Uterus (tissue), 3 donors: ENCODE measurements at regions not wholly inside any gene's neighbourhood (a gene's known extent, or its start where the extent isn't known, plus 50 kb on each side); places are given as distances from the start of the nearest gene placed in this dataset.

ENCODE experiments used
- DNase-seq, 2 donors: peaks; one replicate each; pipeline ENCODE4 v3.0.0-alpha.2; 2019 to 2020
- H3K27ac ChIP-seq, 2 donors: fragments of 200-600 bp; sonication (generic); 1 replicate in 1 of 2; 2 replicates in 1 of 2; pipeline ENCODE4 v1.5.1; 2016 to 2018
- H3K27me3 ChIP-seq, 2 donors: fragments of 200-600 bp; sonication (generic); one replicate each; pipeline ENCODE4 v1.5.1; 2018 to 2019; ENCODE audit warnings: control low read depth in 1 of 2
- H3K36me3 ChIP-seq, 2 donors: fragments of 200-600 bp; sonication (generic); one replicate each; pipeline ENCODE4 v1.5.1; 2019; ENCODE audit warnings: control low read depth in 1 of 2
- H3K4me1 ChIP-seq, 2 donors: fragments of 200-600 bp; sonication (generic); one replicate each; pipeline ENCODE4 v1.5.1; 2018 to 2019; ENCODE audit warnings: control low read depth in 1 of 2
- H3K4me3 ChIP-seq, 2 donors: fragments of 200-600 bp; sonication (generic); 1 replicate in 1 of 2; 2 replicates in 1 of 2; pipeline ENCODE4 v1.5.1; 2018 to 2019; ENCODE audit warnings: mild to moderate bottlenecking in 1 of 2
- H3K9me3 ChIP-seq, 2 donors: fragments of 200-600 bp; sonication (generic); one replicate each; pipeline ENCODE4 v1.5.1; 2019; ENCODE audit warnings: control low read depth in 1 of 2
- POLR2A ChIP-seq, 2 donors: fragments of 450-650 bp; IDR thresholded peaks; one replicate each; pipeline ENCODE4 v1.6.1; 2016; ENCODE audit warnings: antibody characterized with exemption in 2 of 2, mild to moderate bottlenecking in 1 of 2, moderate library complexity in 1 of 2
- intact Hi-C: fragments of 100-400 bp; cut with DNase I; formaldehyde crosslinking; loops from one replicate; pipeline ENCODE4 v1.15.1; 2023; ENCODE audit warnings: low total_unique reads
- TF ChIP-seq, protein P1 (sequence below), 4 experiments: fragments of 200-600 bp in 2 of 4; fragments of 450-650 bp in 2 of 4; sonication (generic) in 2 of 4; IDR thresholded peaks; one replicate each; pipeline ENCODE4 v1.5.1; 2016 to 2019; ENCODE audit warnings: antibody characterized with exemption in 4 of 4, mild to moderate bottlenecking in 2 of 4, moderate library complexity in 1 of 4
- donor health status: DM: yes; HTN: yes; CAD: no.

- H3K4me3 ChIP-seq: no peak overlapping the region
- no peak overlapping the region for H3K27ac ChIP-seq
- intact Hi-C loops: no loop called here
- no peaks in the 10 kb centered on the region for H3K36me3 ChIP-seq
- TF ChIP-seq, protein P1, sequence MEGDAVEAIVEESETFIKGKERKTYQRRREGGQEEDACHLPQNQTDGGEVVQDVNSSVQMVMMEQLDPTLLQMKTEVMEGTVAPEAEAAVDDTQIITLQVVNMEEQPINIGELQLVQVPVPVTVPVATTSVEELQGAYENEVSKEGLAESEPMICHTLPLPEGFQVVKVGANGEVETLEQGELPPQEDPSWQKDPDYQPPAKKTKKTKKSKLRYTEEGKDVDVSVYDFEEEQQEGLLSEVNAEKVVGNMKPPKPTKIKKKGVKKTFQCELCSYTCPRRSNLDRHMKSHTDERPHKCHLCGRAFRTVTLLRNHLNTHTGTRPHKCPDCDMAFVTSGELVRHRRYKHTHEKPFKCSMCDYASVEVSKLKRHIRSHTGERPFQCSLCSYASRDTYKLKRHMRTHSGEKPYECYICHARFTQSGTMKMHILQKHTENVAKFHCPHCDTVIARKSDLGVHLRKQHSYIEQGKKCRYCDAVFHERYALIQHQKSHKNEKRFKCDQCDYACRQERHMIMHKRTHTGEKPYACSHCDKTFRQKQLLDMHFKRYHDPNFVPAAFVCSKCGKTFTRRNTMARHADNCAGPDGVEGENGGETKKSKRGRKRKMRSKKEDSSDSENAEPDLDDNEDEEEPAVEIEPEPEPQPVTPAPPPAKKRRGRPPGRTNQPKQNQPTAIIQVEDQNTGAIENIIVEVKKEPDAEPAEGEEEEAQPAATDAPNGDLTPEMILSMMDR (IDR thresholded peaks at IDR 0.05): no peak
- no peak for TF ChIP-seq POLR2A (IDR thresholded peaks at IDR 0.05)
- DNase-seq: no peak
- H3K27me3 ChIP-seq: no peaks in the 10 kb centered on the region
- no peaks in the 10 kb centered on the region for H3K4me1 ChIP-seq
- H3K9me3 ChIP-seq: no peaks in the 10 kb centered on the region
These were observed 170.6 kb upstream of the MRPS30 start for GRCh38 chr5:44637916-44638869.

DNA sequence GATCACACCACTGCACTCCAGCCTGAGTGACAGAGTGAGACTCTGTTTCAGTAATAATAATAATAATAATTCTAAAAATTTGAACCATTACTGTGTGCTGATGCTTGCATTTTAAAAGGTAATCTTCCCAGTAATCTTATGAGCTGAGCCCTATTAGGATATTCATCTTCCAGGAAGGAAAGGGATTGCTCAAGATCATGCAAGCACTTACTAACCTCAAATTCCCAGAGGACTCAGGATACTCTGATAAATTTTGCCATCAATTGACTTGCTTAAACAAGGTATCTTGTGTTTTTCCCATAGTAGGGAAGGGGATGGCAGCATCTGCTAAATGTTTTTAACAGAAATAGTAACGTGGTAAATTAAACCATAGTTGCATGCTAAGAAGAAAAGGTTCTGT lies 176.4 kb upstream of the MRPS30 start:
- no peak for DNase-seq
- Histone ChIP-seq H3K4me3 (no peak overlapping the region), H3K9me3 (no peaks in the 10 kb centered on the region), H3K4me1 (no peaks in the 10 kb centered on the region), H3K27me3 (no peaks in the 10 kb centered on the region), H3K27ac (no peak overlapping the region), H3K36me3 (no peaks in the 10 kb centered on the region)
- intact Hi-C loops: no loop called here
- TF ChIP-seq, protein P1 (IDR thresholded peaks at IDR 0.05): no peak
- no peak for TF ChIP-seq POLR2A (IDR thresholded peaks at IDR 0.05)

DNA sequence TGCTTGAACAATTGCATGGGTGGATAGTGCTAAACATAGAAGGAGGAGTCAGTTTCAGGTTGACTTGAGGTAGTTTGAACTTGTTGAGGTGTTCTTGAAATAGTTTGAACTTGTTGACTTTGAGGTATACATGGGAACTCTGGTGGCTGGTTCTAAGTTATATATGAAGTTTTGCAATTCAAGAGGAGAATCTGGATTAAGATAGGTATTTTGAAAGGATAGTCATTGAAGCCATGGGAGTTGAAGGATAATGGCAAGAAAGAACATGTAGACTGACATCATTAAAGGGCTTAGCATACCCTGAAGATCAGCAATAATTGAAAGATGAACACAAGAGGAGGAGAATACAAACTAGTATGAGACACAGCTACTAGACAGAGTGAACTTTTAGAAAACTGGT lies 181.9 kb upstream of the MRPS30 start:
- TF ChIP-seq, protein P1 (IDR thresholded peaks at IDR 0.05): no peak
- no peak for TF ChIP-seq POLR2A (IDR thresholded peaks at IDR 0.05)
- Histone ChIP-seq H3K4me1 (no peaks in the 10 kb centered on the region), H3K4me3 (no peak overlapping the region), H3K27ac (no peak overlapping the region), H3K9me3 (no peaks in the 10 kb centered on the region), H3K36me3 (no peaks in the 10 kb centered on the region), H3K27me3 (no peaks in the 10 kb centered on the region)
- intact Hi-C loops: no loop called here
- no peak for DNase-seq

- H3K27me3 ChIP-seq: no peaks in the 10 kb centered on the region
- H3K36me3 ChIP-seq: no peaks in the 10 kb centered on the region
- no peak overlapping the region for H3K4me3 ChIP-seq
- no peaks in the 10 kb centered on the region for H3K4me1 ChIP-seq
- TF ChIP-seq POLR2A (IDR thresholded peaks at IDR 0.05): no peak
- TF ChIP-seq, protein P1 (IDR thresholded peaks at IDR 0.05): no peak
- DNase-seq: no peak
- no peak overlapping the region for H3K27ac ChIP-seq
- intact Hi-C loops: no loop called here
- H3K9me3 ChIP-seq: no peaks in the 10 kb centered on the region
These were observed 186.4 kb upstream of the MRPS30 start for GRCh38 chr5:44622331-44622730.

GRCh38 chr5:44619875-44620610 lies 188.7 kb upstream of the MRPS30 start:
- Histone ChIP-seq H3K27me3 (no peaks in the 10 kb centered on the region), H3K4me1 (no peaks in the 10 kb centered on the region), H3K27ac (no peak overlapping the region), H3K9me3 (no peaks in the 10 kb centered on the region), H3K4me3 (no peak overlapping the region), H3K36me3 (no peaks in the 10 kb centered on the region)
- DNase-seq: no peak
- TF ChIP-seq, protein P1 (IDR thresholded peaks at IDR 0.05): no peak
- no peak for TF ChIP-seq POLR2A (IDR thresholded peaks at IDR 0.05)
- intact Hi-C loops: no loop called here
